22Rv1 (cell line): ENCODE measurements at regions not wholly inside any gene's neighbourhood (a gene's known extent, or its start where the extent isn't known, plus 50 kb on each side); places are given as distances from the start of the nearest gene placed in this dataset.

ENCODE experiments used
- CTCF ChIP-seq: fragments of 450-650 bp; IDR thresholded peaks from 2 replicates; pipeline ENCODE4 v1.5.1; 2017; ENCODE audit warnings: mild to moderate bottlenecking
- ZFX ChIP-seq: fragments of 450-650 bp; IDR thresholded peaks from 2 replicates; pipeline ENCODE4 v1.6.1; 2017; ENCODE audit warnings: antibody characterized with exemption, borderline replicate concordance

GRCh38 chr18:76277801-76278200 is 217.2 kb downstream of the ZNF516 start:
- no peak for TF ChIP-seq CTCF
- TF ChIP-seq ZFX = no peak
